Stimulated activated CD4-positive, alpha-beta T cell treated with anti-CD3 and anti-CD28 coated beads, TNF-alpha, amount 100 ng/mL, for 1 hour (primary cell): ENCODE measurements at regions not wholly inside any gene's neighbourhood (a gene's known extent, or its start where the extent isn't known, plus 50 kb on each side); places are given as distances from the start of the nearest gene placed in this dataset.

Experiments used
- DNase-seq, 3 donors: peaks; one replicate each; pipeline ENCODE4 v3.0.0-alpha.2; 2020; ENCODE audit warnings: low read depth in 3 of 3, low spot score in 1 of 3

GRCh38 chr9:81532251-81532650, 157.1 kb downstream of the TLE1 start:
- no peak for DNase-seq

GRCh38 chr9:81531511-81531910, 157.8 kb downstream of the TLE1 start:
- no peak for DNase-seq

GRCh38 chr9:81530846-81531245, 158.5 kb downstream of the TLE1 start:
- no peak for DNase-seq

GRCh38 chr9:81530310-81530810, 159.0 kb downstream of the TLE1 start:
- no peak for DNase-seq

GRCh38 chr9:81529556-81530193, 159.7 kb downstream of the TLE1 start:
- DNase-seq, result no peak

- no peak for DNase-seq
These were observed 162.8 kb downstream of the TLE1 start for GRCh38 chr9:81526587-81526986.

- no peak for DNase-seq
These were observed 166.4 kb downstream of the TLE1 start for GRCh38 chr9:81522716-81523551.

- DNase-seq, result no peak
These were observed 167.5 kb downstream of the TLE1 start for GRCh38 chr9:81521892-81522291.

- DNase-seq, result no peak
These were observed 169.4 kb downstream of the TLE1 start for GRCh38 chr9:81519816-81520495.

GRCh38 chr9:81517954-81518353, 171.4 kb downstream of the TLE1 start:
- DNase-seq, result no peak

GRCh38 chr9:81513059-81513458, 176.3 kb downstream of the TLE1 start:
- no peak for DNase-seq

GRCh38 chr9:81512641-81513040, 176.7 kb downstream of the TLE1 start:
- DNase-seq, result no peak

GRCh38 chr9:81508476-81508875, 180.9 kb downstream of the TLE1 start:
- DNase-seq, result no peak

GRCh38 chr9:81506941-81507864, 182.1 kb downstream of the TLE1 start:
- DNase-seq, result no peak

GRCh38 chr9:81499594-81499993, 189.8 kb downstream of the TLE1 start:
- no peak for DNase-seq

- no peak for DNase-seq
These were observed 190.3 kb downstream of the TLE1 start for GRCh38 chr9:81499021-81499454.

- no peak for DNase-seq
These were observed 190.8 kb downstream of the TLE1 start for GRCh38 chr9:81498576-81498975.

GRCh38 chr9:81497091-81497490, 192.3 kb downstream of the TLE1 start:
- no peak for DNase-seq

GRCh38 chr9:81492710-81493447, 196.5 kb downstream of the TLE1 start:
- no peak for DNase-seq
